ENCODE measurements at regions not wholly inside any gene's neighbourhood (a gene's known extent, or its start where the extent isn't known, plus 50 kb on each side); places are given as distances from the start of the nearest gene placed in this dataset.

DNA sequence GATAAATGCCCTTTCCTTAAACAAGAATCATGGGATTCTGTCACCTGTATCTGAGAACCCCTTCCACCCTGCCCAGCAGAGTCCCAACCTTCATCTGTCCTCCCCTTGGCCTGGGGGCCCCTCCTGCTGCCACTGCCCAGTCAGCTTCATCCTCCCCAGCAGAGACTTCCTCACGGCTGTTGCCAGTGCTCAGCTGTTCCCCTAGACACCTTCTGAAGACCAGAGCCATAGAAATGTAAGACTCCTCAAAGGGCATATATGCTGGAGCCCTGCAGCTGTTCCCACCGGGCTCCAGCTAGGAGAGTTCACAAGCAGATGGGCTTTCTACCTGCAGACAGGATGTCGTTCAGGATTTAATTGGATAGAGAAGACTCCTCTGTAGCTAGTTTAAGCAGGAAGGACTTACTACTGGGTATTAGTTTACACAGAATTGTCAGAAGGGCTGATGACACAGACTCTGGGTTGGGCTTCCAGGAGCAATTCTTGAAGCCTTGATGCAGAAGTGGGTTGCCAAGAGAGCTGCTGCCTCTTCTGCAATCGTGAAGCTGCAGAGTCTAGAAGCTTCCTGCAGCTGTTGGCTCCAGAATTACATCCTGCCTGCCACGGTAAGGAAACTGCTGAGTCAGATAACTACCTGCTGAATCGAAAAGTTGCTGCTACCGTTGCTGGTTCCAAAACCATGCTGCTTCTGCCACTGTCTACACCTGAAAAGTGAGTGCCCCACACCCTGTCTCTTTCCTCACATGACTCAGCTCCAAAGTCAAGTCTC lies 57.1 kb upstream of the MLN start:
- no peaks in the 10 kb centered on the region for H3F3A ChIP-seq (ENCODE audit: control insufficient read depth, insufficient read depth)
- H3K36me3 ChIP-seq (ENCODE audit: control insufficient read depth, low read length), result no peaks in the 10 kb centered on the region
- H3K4me1 ChIP-seq (ENCODE audit: control insufficient read depth, low read length), result peaks cover 11% of the 10 kb centered on the region
- H3K27me3 ChIP-seq (ENCODE audit: control insufficient read depth, low read length), result peaks cover 28% of the 10 kb centered on the region
- H3K4me2 ChIP-seq (ENCODE audit: low read length), result no peak overlapping the region
- no peaks in the 10 kb centered on the region for H3K9me2 ChIP-seq (replicated peaks; ENCODE audit: control insufficient read depth, low read length)
- no peak overlapping the region for H3K4me3 ChIP-seq (ENCODE audit: low read length)
- TF ChIP-seq, protein P1, sequence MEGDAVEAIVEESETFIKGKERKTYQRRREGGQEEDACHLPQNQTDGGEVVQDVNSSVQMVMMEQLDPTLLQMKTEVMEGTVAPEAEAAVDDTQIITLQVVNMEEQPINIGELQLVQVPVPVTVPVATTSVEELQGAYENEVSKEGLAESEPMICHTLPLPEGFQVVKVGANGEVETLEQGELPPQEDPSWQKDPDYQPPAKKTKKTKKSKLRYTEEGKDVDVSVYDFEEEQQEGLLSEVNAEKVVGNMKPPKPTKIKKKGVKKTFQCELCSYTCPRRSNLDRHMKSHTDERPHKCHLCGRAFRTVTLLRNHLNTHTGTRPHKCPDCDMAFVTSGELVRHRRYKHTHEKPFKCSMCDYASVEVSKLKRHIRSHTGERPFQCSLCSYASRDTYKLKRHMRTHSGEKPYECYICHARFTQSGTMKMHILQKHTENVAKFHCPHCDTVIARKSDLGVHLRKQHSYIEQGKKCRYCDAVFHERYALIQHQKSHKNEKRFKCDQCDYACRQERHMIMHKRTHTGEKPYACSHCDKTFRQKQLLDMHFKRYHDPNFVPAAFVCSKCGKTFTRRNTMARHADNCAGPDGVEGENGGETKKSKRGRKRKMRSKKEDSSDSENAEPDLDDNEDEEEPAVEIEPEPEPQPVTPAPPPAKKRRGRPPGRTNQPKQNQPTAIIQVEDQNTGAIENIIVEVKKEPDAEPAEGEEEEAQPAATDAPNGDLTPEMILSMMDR (IDR thresholded peaks at IDR 0.05; ENCODE audit: low read depth, low read length, poor library complexity, severe bottlenecking), result no peak
- no peak for TF ChIP-seq EZH2phosphoT487 (IDR thresholded peaks at IDR 0.05; ENCODE audit: borderline replicate concordance, low read length)
- H3K27ac ChIP-seq (ENCODE audit: low read depth, low read length), result no peak overlapping the region
- H4K20me1 ChIP-seq (ENCODE audit: control insufficient read depth, insufficient read depth, low read depth, low read length), result 0 out of 2 replicates have a peak, but pooled peaks cover 6% of the 10 kb centered on the region
- H3K9me3 ChIP-seq (ENCODE audit: control insufficient read depth, insufficient read depth, low read length), result no peaks in the 10 kb centered on the region
- H3K79me2 ChIP-seq (ENCODE audit: control insufficient read depth, low read length), result no peaks in the 10 kb centered on the region

DNA sequence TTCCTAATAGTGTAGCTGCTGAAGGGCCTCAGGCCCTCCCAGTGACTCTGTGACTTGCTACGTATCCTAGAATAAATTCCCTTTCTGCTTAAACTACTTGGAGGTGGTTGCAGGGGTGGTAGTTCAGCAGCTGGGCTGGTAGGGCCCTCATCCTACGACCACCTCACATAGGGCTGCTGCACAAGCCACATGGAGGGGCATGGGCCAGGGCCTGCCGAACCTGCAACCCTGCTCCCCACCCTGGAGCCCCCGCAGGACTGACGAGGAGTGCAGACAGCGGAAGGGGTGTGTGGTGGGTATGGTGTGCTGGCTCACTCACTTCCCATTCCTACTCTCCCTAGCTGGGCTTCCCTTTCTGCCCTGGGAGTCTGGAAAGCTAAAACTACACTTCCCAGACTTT lies 56.2 kb upstream of the MLN start:
- Histone ChIP-seq H3K4me1 (ENCODE audit: control insufficient read depth, low read length) (peaks cover 11% of the 10 kb centered on the region), H3K27me3 (ENCODE audit: control insufficient read depth, low read length) (peaks cover 33% of the 10 kb centered on the region), H3K36me3 (ENCODE audit: control insufficient read depth, low read length) (no peaks in the 10 kb centered on the region), H3F3A (ENCODE audit: control insufficient read depth, insufficient read depth) (no peaks in the 10 kb centered on the region), H3K4me3 (ENCODE audit: low read length) (no peak overlapping the region), H3K27ac (ENCODE audit: low read depth, low read length) (no peak overlapping the region), H3K4me2 (ENCODE audit: low read length) (no peak overlapping the region), H3K79me2 (ENCODE audit: control insufficient read depth, low read length) (no peaks in the 10 kb centered on the region), H3K9me3 (ENCODE audit: control insufficient read depth, insufficient read depth, low read length) (no peaks in the 10 kb centered on the region), H3K9me2 (replicated peaks; ENCODE audit: control insufficient read depth, low read length) (no peaks in the 10 kb centered on the region), H4K20me1 (ENCODE audit: control insufficient read depth, insufficient read depth, low read depth, low read length) (0 out of 2 replicates have a peak, but pooled peaks cover 6% of the 10 kb centered on the region)
- no peak for TF ChIP-seq EZH2phosphoT487 (IDR thresholded peaks at IDR 0.05; ENCODE audit: borderline replicate concordance, low read length)
- TF ChIP-seq, protein P1 (IDR thresholded peaks at IDR 0.05; ENCODE audit: low read depth, low read length, poor library complexity, severe bottlenecking), result no peak

- Histone ChIP-seq H3K9me2 (replicated peaks; ENCODE audit: control insufficient read depth, low read length) (no peaks in the 10 kb centered on the region), H3K9me3 (ENCODE audit: control insufficient read depth, insufficient read depth, low read length) (no peaks in the 10 kb centered on the region), H4K20me1 (ENCODE audit: control insufficient read depth, insufficient read depth, low read depth, low read length) (0 out of 2 replicates have a peak, but pooled peaks cover 6% of the 10 kb centered on the region), H3K4me3 (ENCODE audit: low read length) (no peak overlapping the region), H3K27ac (ENCODE audit: low read depth, low read length) (no peak overlapping the region), H3F3A (ENCODE audit: control insufficient read depth, insufficient read depth) (no peaks in the 10 kb centered on the region), H3K4me2 (ENCODE audit: low read length) (no peak overlapping the region), H3K36me3 (ENCODE audit: control insufficient read depth, low read length) (no peaks in the 10 kb centered on the region), H3K79me2 (ENCODE audit: control insufficient read depth, low read length) (no peaks in the 10 kb centered on the region), H3K4me1 (ENCODE audit: control insufficient read depth, low read length) (peaks cover 11% of the 10 kb centered on the region), H3K27me3 (ENCODE audit: control insufficient read depth, low read length) (peaks cover 38% of the 10 kb centered on the region)
- TF ChIP-seq, protein P1 (IDR thresholded peaks at IDR 0.05; ENCODE audit: low read depth, low read length, poor library complexity, severe bottlenecking), result no peak
- no peak for TF ChIP-seq EZH2phosphoT487 (IDR thresholded peaks at IDR 0.05; ENCODE audit: borderline replicate concordance, low read length)
Observed at GRCh38 chr6:33858804-33859505, 55.2 kb upstream of the MLN start.
